ENCODE measurements at regions not wholly inside any gene's neighbourhood (a gene's known extent, or its start where the extent isn't known, plus 50 kb on each side); places are given as distances from the start of the nearest gene placed in this dataset.

GRCh38 chr21:38949070-38949380, 143.3 kb downstream of the ETS2 start:
- Histone ChIP-seq H3K36me3 (ENCODE audit: insufficient read depth) (no peaks in the 10 kb centered on the region), H3F3A (replicated peaks; ENCODE audit: low read depth) (no peaks in the 10 kb centered on the region; the same call in 1 of the 2 replicates), H4K20me1 (replicated peaks; ENCODE audit: insufficient read depth) (no peaks in the 10 kb centered on the region), H2AFZ (no peak overlapping the region), H3K4me1 (ENCODE audit: insufficient read depth) (peaks cover 9% of the 10 kb centered on the region), H3K4me2 (no peak overlapping the region), H3K27me3 (ENCODE audit: insufficient read depth) (no peaks in the 10 kb centered on the region), H3K79me2 (replicated peaks; ENCODE audit: insufficient read depth) (no peaks in the 10 kb centered on the region), H3K4me3 (no peak overlapping the region), H3K9me2 (ENCODE audit: insufficient read depth) (peaks cover 12% of the 10 kb centered on the region), H3K27ac (ENCODE audit: low read depth) (no peak overlapping the region)
- Mint-ChIP-seq H3K9me3 (no peaks in the 10 kb centered on the region), H3K36me3 (ENCODE audit: low read depth) (no peaks in the 10 kb centered on the region; the same call in 2 of the 3 replicates), H3K4me1 (peaks cover 23% of the 10 kb centered on the region), H3K27me3 (ENCODE audit: insufficient read depth, low read depth, poor library complexity) (peaks cover 11% of the 10 kb centered on the region), H3K4me3 (no peak overlapping the region), H3K27ac (no peak overlapping the region)
- ATAC-seq (no peak), DNase-seq (ENCODE audit: low spot score) (no peak)
- TF ChIP-seq CREB1 (CRISPR knock-in tag; IDR thresholded peaks at IDR 0.05; ENCODE audit: low read depth) (no peak), ZNF331 (CRISPR knock-in tag; IDR thresholded peaks at IDR 0.05; ENCODE audit: low read depth) (no peak), POLR2AphosphoS5 (IDR thresholded peaks at IDR 0.05; ENCODE audit: low read depth) (no peak), JUNB (IDR thresholded peaks at IDR 0.05; ENCODE audit: unreplicated experiment) (no peak), EZH2phosphoT487 (IDR thresholded peaks at IDR 0.05; ENCODE audit: unreplicated experiment) (no peak), EZH2 (IDR thresholded peaks at IDR 0.05; ENCODE audit: low read depth, unreplicated experiment) (no peak), ZNF114 (CRISPR knock-in tag; IDR thresholded peaks at IDR 0.05) (no peak)
- TF ChIP-seq, protein P1, sequence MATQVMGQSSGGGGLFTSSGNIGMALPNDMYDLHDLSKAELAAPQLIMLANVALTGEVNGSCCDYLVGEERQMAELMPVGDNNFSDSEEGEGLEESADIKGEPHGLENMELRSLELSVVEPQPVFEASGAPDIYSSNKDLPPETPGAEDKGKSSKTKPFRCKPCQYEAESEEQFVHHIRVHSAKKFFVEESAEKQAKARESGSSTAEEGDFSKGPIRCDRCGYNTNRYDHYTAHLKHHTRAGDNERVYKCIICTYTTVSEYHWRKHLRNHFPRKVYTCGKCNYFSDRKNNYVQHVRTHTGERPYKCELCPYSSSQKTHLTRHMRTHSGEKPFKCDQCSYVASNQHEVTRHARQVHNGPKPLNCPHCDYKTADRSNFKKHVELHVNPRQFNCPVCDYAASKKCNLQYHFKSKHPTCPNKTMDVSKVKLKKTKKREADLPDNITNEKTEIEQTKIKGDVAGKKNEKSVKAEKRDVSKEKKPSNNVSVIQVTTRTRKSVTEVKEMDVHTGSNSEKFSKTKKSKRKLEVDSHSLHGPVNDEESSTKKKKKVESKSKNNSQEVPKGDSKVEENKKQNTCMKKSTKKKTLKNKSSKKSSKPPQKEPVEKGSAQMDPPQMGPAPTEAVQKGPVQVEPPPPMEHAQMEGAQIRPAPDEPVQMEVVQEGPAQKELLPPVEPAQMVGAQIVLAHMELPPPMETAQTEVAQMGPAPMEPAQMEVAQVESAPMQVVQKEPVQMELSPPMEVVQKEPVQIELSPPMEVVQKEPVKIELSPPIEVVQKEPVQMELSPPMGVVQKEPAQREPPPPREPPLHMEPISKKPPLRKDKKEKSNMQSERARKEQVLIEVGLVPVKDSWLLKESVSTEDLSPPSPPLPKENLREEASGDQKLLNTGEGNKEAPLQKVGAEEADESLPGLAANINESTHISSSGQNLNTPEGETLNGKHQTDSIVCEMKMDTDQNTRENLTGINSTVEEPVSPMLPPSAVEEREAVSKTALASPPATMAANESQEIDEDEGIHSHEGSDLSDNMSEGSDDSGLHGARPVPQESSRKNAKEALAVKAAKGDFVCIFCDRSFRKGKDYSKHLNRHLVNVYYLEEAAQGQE (IDR thresholded peaks at IDR 0.05; ENCODE audit: unreplicated experiment): no peak
- TF ChIP-seq, protein P2, sequence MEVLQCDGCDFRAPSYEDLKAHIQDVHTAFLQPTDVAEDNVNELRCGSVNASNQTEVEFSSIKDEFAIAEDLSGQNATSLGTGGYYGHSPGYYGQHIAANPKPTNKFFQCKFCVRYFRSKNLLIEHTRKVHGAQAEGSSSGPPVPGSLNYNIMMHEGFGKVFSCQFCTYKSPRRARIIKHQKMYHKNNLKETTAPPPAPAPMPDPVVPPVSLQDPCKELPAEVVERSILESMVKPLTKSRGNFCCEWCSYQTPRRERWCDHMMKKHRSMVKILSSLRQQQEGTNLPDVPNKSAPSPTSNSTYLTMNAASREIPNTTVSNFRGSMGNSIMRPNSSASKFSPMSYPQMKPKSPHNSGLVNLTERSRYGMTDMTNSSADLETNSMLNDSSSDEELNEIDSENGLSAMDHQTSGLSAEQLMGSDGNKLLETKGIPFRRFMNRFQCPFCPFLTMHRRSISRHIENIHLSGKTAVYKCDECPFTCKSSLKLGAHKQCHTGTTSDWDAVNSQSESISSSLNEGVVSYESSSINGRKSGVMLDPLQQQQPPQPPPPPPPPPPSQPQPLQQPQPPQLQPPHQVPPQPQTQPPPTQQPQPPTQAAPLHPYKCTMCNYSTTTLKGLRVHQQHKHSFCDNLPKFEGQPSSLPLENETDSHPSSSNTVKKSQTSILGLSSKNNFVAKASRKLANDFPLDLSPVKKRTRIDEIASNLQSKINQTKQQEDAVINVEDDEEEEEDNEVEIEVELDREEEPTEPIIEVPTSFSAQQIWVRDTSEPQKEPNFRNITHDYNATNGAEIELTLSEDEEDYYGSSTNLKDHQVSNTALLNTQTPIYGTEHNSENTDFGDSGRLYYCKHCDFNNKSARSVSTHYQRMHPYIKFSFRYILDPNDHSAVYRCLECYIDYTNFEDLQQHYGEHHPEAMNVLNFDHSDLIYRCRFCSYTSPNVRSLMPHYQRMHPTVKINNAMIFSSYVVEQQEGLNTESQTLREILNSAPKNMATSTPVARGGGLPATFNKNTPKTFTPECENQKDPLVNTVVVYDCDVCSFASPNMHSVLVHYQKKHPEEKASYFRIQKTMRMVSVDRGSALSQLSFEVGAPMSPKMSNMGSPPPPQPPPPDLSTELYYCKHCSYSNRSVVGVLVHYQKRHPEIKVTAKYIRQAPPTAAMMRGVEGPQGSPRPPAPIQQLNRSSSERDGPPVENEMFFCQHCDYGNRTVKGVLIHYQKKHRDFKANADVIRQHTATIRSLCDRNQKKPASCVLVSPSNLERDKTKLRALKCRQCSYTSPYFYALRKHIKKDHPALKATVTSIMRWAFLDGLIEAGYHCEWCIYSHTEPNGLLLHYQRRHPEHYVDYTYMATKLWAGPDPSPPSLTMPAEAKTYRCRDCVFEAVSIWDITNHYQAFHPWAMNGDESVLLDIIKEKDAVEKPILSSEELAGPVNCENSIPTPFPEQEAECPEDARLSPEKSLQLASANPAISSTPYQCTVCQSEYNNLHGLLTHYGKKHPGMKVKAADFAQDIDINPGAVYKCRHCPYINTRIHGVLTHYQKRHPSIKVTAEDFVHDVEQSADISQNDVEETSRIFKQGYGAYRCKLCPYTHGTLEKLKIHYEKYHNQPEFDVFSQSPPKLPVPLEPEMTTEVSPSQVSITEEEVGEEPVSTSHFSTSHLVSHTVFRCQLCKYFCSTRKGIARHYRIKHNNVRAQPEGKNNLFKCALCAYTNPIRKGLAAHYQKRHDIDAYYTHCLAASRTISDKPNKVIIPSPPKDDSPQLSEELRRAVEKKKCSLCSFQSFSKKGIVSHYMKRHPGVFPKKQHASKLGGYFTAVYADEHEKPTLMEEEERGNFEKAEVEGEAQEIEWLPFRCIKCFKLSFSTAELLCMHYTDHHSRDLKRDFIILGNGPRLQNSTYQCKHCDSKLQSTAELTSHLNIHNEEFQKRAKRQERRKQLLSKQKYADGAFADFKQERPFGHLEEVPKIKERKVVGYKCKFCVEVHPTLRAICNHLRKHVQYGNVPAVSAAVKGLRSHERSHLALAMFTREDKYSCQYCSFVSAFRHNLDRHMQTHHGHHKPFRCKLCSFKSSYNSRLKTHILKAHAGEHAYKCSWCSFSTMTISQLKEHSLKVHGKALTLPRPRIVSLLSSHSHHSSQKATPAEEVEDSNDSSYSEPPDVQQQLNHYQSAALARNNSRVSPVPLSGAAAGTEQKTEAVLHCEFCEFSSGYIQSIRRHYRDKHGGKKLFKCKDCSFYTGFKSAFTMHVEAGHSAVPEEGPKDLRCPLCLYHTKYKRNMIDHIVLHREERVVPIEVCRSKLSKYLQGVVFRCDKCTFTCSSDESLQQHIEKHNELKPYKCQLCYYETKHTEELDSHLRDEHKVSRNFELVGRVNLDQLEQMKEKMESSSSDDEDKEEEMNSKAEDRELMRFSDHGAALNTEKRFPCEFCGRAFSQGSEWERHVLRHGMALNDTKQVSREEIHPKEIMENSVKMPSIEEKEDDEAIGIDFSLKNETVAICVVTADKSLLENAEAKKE (CRISPR knock-in tag; IDR thresholded peaks at IDR 0.05): no peak
- TF ChIP-seq, protein P3, sequence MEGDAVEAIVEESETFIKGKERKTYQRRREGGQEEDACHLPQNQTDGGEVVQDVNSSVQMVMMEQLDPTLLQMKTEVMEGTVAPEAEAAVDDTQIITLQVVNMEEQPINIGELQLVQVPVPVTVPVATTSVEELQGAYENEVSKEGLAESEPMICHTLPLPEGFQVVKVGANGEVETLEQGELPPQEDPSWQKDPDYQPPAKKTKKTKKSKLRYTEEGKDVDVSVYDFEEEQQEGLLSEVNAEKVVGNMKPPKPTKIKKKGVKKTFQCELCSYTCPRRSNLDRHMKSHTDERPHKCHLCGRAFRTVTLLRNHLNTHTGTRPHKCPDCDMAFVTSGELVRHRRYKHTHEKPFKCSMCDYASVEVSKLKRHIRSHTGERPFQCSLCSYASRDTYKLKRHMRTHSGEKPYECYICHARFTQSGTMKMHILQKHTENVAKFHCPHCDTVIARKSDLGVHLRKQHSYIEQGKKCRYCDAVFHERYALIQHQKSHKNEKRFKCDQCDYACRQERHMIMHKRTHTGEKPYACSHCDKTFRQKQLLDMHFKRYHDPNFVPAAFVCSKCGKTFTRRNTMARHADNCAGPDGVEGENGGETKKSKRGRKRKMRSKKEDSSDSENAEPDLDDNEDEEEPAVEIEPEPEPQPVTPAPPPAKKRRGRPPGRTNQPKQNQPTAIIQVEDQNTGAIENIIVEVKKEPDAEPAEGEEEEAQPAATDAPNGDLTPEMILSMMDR (conservative IDR thresholded peaks at IDR 0.05; ENCODE audit: low read depth in 2 of 2): no peak
